GM12873 (cell line): ENCODE measurements at regions not wholly inside any gene's neighbourhood (a gene's known extent, or its start where the extent isn't known, plus 50 kb on each side); places are given as distances from the start of the nearest gene placed in this dataset.

Experiments used
- CTCF ChIP-seq: IDR thresholded peaks from 2 replicates; pipeline ENCODE4 v1.5.1; 2012; ENCODE audit warnings: low read depth, mild to moderate bottlenecking, moderate library complexity, low read length, control low read depth; ENCODE audit not compliant: insufficient read depth; ENCODE audit errors: missing control alignments

- TF ChIP-seq CTCF: no peak
Measured at GRCh38 chr5:89275066-89275855, 392.3 kb upstream of the MEF2C start.

GRCh38 chr5:89273289-89273688 is 390.3 kb upstream of the MEF2C start:
- no peak for TF ChIP-seq CTCF

- no peak for TF ChIP-seq CTCF
Measured at GRCh38 chr5:89270901-89271300, 387.9 kb upstream of the MEF2C start.

GRCh38 chr5:89269721-89270120 is 386.7 kb upstream of the MEF2C start:
- no peak for TF ChIP-seq CTCF

GRCh38 chr5:89268460-89268859 is 385.5 kb upstream of the MEF2C start:
- TF ChIP-seq CTCF: no peak

- no peak for TF ChIP-seq CTCF
Measured at GRCh38 chr5:89267788-89268187, 384.8 kb upstream of the MEF2C start.

GRCh38 chr5:89265511-89266179 is 382.7 kb upstream of the MEF2C start:
- no peak for TF ChIP-seq CTCF
